OCI-LY1 (cell line): ENCODE measurements at regions not wholly inside any gene's neighbourhood (a gene's known extent, or its start where the extent isn't known, plus 50 kb on each side); places are given as distances from the start of the nearest gene placed in this dataset.

Source experiments
- EZH2 ChIP-seq: fragments of 200-600 bp; sonication (generic), shearing (Covaris generic); IDR thresholded peaks from 2 replicates; pipeline ENCODE4 v1.8.0; 2017; ENCODE audit warnings: borderline replicate concordance, mixed run types, mild to moderate bottlenecking, antibody characterized with exemption, low read length, moderate library complexity, mixed read lengths
- TF ChIP-seq, protein P1 (sequence below): fragments of 200-600 bp; sonication (generic), shearing (Covaris generic); IDR thresholded peaks from 2 replicates; pipeline ENCODE4 v1.5.1; 2017; ENCODE audit warnings: mild to moderate bottlenecking, antibody characterized with exemption, low read length, moderate library complexity, mixed read lengths

DNA sequence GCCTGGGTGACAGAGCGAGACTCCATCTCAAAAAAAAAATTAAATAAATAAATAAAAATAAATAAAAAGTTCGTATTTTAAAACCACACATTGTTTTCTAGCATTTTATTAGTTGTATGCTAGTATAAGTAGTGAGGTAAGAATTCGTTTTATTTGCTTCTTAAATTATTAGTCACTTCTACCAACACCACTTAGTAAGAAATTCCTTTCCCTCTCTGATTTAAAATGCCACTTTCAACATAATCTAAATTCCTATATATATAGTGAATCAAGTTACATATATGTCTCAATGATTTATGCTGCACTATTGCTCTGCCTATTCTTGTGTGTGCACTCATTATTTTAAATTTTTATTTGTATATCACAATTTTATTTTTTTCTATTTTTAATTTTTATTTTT lies 72.1 kb downstream of the MAGEC1 start:
- TF ChIP-seq, protein P1, sequence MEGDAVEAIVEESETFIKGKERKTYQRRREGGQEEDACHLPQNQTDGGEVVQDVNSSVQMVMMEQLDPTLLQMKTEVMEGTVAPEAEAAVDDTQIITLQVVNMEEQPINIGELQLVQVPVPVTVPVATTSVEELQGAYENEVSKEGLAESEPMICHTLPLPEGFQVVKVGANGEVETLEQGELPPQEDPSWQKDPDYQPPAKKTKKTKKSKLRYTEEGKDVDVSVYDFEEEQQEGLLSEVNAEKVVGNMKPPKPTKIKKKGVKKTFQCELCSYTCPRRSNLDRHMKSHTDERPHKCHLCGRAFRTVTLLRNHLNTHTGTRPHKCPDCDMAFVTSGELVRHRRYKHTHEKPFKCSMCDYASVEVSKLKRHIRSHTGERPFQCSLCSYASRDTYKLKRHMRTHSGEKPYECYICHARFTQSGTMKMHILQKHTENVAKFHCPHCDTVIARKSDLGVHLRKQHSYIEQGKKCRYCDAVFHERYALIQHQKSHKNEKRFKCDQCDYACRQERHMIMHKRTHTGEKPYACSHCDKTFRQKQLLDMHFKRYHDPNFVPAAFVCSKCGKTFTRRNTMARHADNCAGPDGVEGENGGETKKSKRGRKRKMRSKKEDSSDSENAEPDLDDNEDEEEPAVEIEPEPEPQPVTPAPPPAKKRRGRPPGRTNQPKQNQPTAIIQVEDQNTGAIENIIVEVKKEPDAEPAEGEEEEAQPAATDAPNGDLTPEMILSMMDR = no peak
- TF ChIP-seq EZH2 = no peak
